ENCODE measurements at regions not wholly inside any gene's neighbourhood (a gene's known extent, or its start where the extent isn't known, plus 50 kb on each side); places are given as distances from the start of the nearest gene placed in this dataset.

- peaks cover 5% of the 10 kb centered on the region for H3K4me1 Mint-ChIP-seq (ENCODE audit: low read depth, unreplicated experiment)
- DNase-seq (ENCODE audit: low read depth) (no peak), FAIRE-seq (no peak)
- Histone ChIP-seq H3K27me3 (ENCODE audit: insufficient read depth, low read length) (no peaks in the 10 kb centered on the region), H3K27ac (ENCODE audit: low read depth, low read length) (no peak overlapping the region), H3K9ac (ENCODE audit: low read length) (no peak overlapping the region), H3K79me2 (ENCODE audit: insufficient read depth, low read length) (no peaks in the 10 kb centered on the region), H3K4me2 (ENCODE audit: low read length) (no peak overlapping the region), H2AFZ (ENCODE audit: low read depth, low read length) (no peak overlapping the region), H3K36me3 (ENCODE audit: insufficient read depth, low read length) (no peaks in the 10 kb centered on the region), H3K4me3 (ENCODE audit: insufficient read depth, low read depth, low read length) (no peak overlapping the region), H4K20me1 (ENCODE audit: insufficient read depth, low read length) (no peaks in the 10 kb centered on the region), H3K9me3 (ENCODE audit: insufficient read depth, low read depth, low read length) (no peaks in the 10 kb centered on the region), H3K4me1 (ENCODE audit: insufficient read depth, low read length) (peaks cover 6% of the 10 kb centered on the region)
- TF ChIP-seq CTCF (IDR thresholded peaks at IDR 0.05; ENCODE audit: insufficient read depth, low read depth, low read length) (no peak), EZH2 (IDR thresholded peaks at IDR 0.05; ENCODE audit: insufficient read depth, low read length) (no peak)
- peaks cover 2% of the 10 kb centered on the region for H3K9me3 Mint-ChIP-seq (ENCODE audit: unreplicated experiment)
- peaks cover 38% of the 10 kb centered on the region for H3K27me3 Mint-ChIP-seq (ENCODE audit: low read depth, unreplicated experiment)
- no peak overlapping the region for H3K4me3 Mint-ChIP-seq (ENCODE audit: unreplicated experiment)
- H3K36me3 Mint-ChIP-seq (ENCODE audit: low read depth, unreplicated experiment) = no peaks in the 10 kb centered on the region
- H3K27ac Mint-ChIP-seq (ENCODE audit: unreplicated experiment) = no peak overlapping the region
Measured at GRCh38 chr2:203817147-203817546, 50.4 kb upstream of the CTLA4 start.

All from astrocyte (in vitro differentiated cells and primary cell).